ENCODE measurements at regions not wholly inside any gene's neighbourhood (a gene's known extent, or its start where the extent isn't known, plus 50 kb on each side); places are given as distances from the start of the nearest gene placed in this dataset.
"Not testable (repeated sequence)": the region's sequence is repeated elsewhere in the genome, so short reads cannot be mapped to it uniquely, and the experiment has no call there.

DNA sequence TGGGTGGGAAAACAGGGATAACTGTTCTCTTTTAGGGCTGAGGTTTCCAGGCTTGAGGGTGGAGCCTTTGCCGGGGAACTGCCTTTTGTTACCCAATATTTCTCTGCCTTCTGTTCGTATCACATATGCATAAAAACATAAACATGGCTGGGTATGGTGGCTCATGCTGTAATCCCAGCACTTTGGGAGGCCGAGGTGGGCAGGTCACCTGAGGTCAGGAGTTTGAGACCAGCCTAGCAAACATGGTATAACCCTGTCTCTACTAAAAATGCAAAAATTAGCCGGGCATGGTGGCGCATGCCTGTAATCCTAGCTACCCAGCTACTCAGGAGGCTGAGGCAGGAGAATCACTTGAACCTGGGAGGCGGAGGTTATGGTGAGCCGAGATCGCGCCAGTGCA is 60.2 kb upstream of the SHANK2 start:
- TF ChIP-seq POLR2AphosphoS5 (IDR thresholded peaks at IDR 0.05; ENCODE audit: low read depth, low read length); TCF12 (IDR thresholded peaks at IDR 0.05); CTCF (IDR thresholded peaks at IDR 0.05); YY1 (IDR thresholded peaks at IDR 0.05; ENCODE audit: low read depth); GATA2 (CRISPR knock-in tag; IDR thresholded peaks at IDR 0.05); MXI1 (IDR thresholded peaks at IDR 0.05; ENCODE audit: low read depth, low read length); SMC3 (IDR thresholded peaks at IDR 0.05; ENCODE audit: low read depth, low read length); GABPA (IDR thresholded peaks at IDR 0.05; ENCODE audit: low read depth): not testable (repeated sequence)
- TF ChIP-seq, protein P1, sequence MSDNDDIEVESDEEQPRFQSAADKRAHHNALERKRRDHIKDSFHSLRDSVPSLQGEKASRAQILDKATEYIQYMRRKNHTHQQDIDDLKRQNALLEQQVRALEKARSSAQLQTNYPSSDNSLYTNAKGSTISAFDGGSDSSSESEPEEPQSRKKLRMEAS (IDR thresholded peaks at IDR 0.05; ENCODE audit: low read depth) = not testable (repeated sequence)

Data from SK-N-SH (cell line).